ENCODE measurements at regions not wholly inside any gene's neighbourhood (a gene's known extent, or its start where the extent isn't known, plus 50 kb on each side); places are given as distances from the start of the nearest gene placed in this dataset.

DNA sequence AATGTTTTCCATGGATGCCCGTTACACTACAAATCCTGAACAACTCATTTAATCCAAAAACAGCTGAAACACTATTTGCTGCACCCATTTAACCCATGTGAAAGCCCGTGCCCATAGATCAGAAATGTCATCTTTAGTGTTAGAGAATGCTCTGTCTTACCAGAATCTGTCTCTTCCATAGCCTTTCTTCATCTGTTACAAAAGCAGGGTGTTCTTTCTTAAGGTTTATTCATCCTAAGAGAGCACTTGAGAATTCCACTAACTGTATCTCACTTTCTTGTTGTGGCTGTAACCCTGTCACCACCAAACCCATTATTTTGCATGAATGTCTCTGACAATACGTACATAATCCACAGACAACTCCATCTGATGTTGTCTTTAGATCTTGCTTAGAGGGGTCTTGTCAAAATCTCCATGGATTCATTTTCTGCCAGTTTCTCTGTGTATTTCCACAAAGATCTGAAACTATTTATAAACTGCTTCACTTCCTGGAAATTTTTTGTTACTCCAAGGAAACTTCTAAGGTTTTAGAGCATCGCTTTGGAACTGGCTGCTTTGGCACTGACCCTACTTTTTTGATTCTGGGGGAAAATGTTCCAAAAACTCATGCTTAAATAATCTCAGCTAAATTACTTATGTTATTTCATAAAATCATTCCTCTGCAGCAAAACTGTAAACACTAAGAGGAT lies 167.8 kb upstream of the CCDC54 start:
- TF ChIP-seq, protein P1, sequence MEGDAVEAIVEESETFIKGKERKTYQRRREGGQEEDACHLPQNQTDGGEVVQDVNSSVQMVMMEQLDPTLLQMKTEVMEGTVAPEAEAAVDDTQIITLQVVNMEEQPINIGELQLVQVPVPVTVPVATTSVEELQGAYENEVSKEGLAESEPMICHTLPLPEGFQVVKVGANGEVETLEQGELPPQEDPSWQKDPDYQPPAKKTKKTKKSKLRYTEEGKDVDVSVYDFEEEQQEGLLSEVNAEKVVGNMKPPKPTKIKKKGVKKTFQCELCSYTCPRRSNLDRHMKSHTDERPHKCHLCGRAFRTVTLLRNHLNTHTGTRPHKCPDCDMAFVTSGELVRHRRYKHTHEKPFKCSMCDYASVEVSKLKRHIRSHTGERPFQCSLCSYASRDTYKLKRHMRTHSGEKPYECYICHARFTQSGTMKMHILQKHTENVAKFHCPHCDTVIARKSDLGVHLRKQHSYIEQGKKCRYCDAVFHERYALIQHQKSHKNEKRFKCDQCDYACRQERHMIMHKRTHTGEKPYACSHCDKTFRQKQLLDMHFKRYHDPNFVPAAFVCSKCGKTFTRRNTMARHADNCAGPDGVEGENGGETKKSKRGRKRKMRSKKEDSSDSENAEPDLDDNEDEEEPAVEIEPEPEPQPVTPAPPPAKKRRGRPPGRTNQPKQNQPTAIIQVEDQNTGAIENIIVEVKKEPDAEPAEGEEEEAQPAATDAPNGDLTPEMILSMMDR (conservative IDR thresholded peaks at IDR 0.05 in 1 of 2, IDR thresholded peaks at IDR 0.05 in 1 of 2; ENCODE audit: extremely low read depth in 1 of 2, insufficient read depth in 1 of 2, low read depth in 1 of 2, low read length in 2 of 2): no peak
- TF ChIP-seq EZH2 (IDR thresholded peaks at IDR 0.05; ENCODE audit: borderline replicate concordance, low read length): no peak

Data from mammary epithelial cell (primary cell).